ENCODE measurements at regions not wholly inside any gene's neighbourhood (a gene's known extent, or its start where the extent isn't known, plus 50 kb on each side); places are given as distances from the start of the nearest gene placed in this dataset.

DNA sequence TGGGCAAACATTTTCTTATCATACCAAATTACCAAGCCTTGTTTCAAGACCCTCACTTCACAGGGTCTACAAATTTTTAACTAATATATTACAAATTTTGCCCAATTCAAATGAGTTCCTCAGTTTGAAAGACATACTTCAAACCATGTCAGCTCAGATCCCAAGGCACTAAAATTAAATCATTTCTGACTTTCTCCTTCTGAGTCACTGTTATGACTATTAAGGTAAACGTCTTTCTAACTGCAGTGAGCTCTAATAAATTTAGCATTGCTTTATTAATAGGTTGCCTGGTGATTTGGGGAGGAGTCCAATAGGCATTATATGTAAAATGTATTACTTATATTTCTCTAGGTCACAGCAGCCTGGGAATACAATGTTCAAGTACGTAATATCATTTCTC is 158.2 kb upstream of the ARHGEF26 start:
- no peaks in the 10 kb centered on the region for H3K27me3 Mint-ChIP-seq (ENCODE audit: unreplicated experiment)
- no peaks in the 10 kb centered on the region for H3K36me3 Mint-ChIP-seq (ENCODE audit: unreplicated experiment)
- peaks cover 3% of the 10 kb centered on the region for H3K9me3 Mint-ChIP-seq (ENCODE audit: unreplicated experiment)
- no peak for DNase-seq
- H3K4me1 Mint-ChIP-seq (ENCODE audit: low read depth, unreplicated experiment) = no peaks in the 10 kb centered on the region
- H3K4me3 Mint-ChIP-seq (ENCODE audit: unreplicated experiment) = no peak overlapping the region
- TF ChIP-seq, protein P1, sequence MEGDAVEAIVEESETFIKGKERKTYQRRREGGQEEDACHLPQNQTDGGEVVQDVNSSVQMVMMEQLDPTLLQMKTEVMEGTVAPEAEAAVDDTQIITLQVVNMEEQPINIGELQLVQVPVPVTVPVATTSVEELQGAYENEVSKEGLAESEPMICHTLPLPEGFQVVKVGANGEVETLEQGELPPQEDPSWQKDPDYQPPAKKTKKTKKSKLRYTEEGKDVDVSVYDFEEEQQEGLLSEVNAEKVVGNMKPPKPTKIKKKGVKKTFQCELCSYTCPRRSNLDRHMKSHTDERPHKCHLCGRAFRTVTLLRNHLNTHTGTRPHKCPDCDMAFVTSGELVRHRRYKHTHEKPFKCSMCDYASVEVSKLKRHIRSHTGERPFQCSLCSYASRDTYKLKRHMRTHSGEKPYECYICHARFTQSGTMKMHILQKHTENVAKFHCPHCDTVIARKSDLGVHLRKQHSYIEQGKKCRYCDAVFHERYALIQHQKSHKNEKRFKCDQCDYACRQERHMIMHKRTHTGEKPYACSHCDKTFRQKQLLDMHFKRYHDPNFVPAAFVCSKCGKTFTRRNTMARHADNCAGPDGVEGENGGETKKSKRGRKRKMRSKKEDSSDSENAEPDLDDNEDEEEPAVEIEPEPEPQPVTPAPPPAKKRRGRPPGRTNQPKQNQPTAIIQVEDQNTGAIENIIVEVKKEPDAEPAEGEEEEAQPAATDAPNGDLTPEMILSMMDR (IDR thresholded peaks at IDR 0.05; ENCODE audit: partially characterized antibody, unreplicated experiment) = no peak
- H3K27ac Mint-ChIP-seq (ENCODE audit: unreplicated experiment) = no peak overlapping the region

DNA sequence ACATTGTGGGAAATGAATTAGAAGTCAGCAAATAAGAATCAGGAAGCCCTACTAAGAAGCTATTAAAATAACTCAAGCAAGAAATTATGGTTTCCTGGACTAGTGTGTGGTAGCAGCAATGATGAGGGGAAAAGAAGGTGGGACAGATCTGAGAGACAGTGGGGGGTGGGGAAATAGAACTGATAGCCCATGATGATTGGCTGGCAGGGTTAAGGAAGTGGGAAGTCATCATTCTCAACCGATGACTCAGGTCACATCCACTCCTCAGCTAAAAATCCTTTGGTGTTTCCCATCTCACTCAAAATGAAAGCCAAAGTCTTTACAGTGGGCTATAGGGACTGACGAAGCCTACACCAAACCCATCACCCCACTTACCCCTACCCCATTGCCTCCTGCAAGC is 153.9 kb upstream of the ARHGEF26 start:
- Mint-ChIP-seq H3K4me3 (ENCODE audit: unreplicated experiment) (no peak overlapping the region), H3K27ac (ENCODE audit: unreplicated experiment) (no peak overlapping the region), H3K4me1 (ENCODE audit: low read depth, unreplicated experiment) (no peaks in the 10 kb centered on the region), H3K36me3 (ENCODE audit: unreplicated experiment) (no peaks in the 10 kb centered on the region), H3K27me3 (ENCODE audit: unreplicated experiment) (no peaks in the 10 kb centered on the region), H3K9me3 (ENCODE audit: unreplicated experiment) (peaks cover 1% of the 10 kb centered on the region)
- DNase-seq = no peak
- TF ChIP-seq, protein P1 (IDR thresholded peaks at IDR 0.05; ENCODE audit: partially characterized antibody, unreplicated experiment) = no peak

DNA sequence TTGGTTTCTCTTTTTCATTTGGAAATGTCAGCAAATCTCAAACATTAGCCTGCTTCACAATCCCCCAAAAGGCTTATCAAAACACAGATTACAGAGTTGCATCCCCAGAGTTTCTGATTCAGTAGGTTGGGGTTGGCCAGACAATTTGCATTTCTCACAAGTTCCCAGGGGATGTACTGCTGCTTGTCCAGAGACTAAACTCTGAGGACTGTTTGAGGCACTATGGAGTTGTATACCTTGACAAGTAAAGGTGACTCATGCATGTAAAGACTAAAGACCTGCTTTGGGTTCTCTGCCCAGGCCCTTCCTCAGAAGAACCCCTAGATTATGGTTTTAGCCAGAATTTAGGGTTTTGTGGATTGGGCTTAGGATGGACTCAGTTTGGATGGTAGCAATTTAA is 151.1 kb upstream of the ARHGEF26 start:
- Mint-ChIP-seq H3K4me3 (ENCODE audit: unreplicated experiment) (no peak overlapping the region), H3K36me3 (ENCODE audit: unreplicated experiment) (no peaks in the 10 kb centered on the region), H3K27ac (ENCODE audit: unreplicated experiment) (no peak overlapping the region), H3K27me3 (ENCODE audit: unreplicated experiment) (no peaks in the 10 kb centered on the region), H3K9me3 (ENCODE audit: unreplicated experiment) (no peaks in the 10 kb centered on the region), H3K4me1 (ENCODE audit: low read depth, unreplicated experiment) (no peaks in the 10 kb centered on the region)
- no peak for DNase-seq
- TF ChIP-seq, protein P1 (IDR thresholded peaks at IDR 0.05; ENCODE audit: partially characterized antibody, unreplicated experiment) = no peak

DNA sequence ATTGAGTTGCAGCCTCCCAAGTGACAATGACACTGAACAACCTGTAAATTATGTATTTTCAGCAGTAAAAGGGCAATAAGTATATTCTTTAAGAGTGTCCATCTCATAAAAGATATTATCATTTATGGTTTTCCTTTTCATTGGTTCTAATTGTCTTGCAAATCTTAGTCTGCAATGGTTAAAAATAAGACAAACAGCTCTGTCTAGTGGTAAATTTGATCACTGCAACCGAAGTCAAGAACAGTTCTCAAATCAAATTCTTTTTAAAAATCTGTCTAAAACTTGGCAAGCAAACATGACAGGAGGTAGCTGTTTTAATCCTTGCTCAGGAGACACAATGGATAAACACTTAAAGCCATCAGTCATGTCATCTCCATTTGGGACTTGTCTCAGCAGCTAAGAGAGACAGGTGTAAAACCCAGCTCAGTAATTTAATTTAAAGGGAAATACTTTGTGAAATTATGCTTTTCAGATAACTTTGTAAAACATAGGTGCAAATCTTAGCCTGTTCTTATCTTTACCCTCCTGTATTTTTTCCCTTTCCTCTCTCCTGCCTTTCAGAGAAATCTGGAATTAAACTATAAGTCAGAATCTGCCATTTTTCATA is 150.3 kb upstream of the ARHGEF26 start:
- no peaks in the 10 kb centered on the region for H3K27me3 Mint-ChIP-seq (ENCODE audit: unreplicated experiment)
- DNase-seq = no peak
- no peak overlapping the region for H3K27ac Mint-ChIP-seq (ENCODE audit: unreplicated experiment)
- H3K36me3 Mint-ChIP-seq (ENCODE audit: unreplicated experiment) = no peaks in the 10 kb centered on the region
- no peak overlapping the region for H3K4me3 Mint-ChIP-seq (ENCODE audit: unreplicated experiment)
- no peaks in the 10 kb centered on the region for H3K9me3 Mint-ChIP-seq (ENCODE audit: unreplicated experiment)
- TF ChIP-seq, protein P1 (IDR thresholded peaks at IDR 0.05; ENCODE audit: partially characterized antibody, unreplicated experiment) = no peak
- H3K4me1 Mint-ChIP-seq (ENCODE audit: low read depth, unreplicated experiment) = no peaks in the 10 kb centered on the region

DNA sequence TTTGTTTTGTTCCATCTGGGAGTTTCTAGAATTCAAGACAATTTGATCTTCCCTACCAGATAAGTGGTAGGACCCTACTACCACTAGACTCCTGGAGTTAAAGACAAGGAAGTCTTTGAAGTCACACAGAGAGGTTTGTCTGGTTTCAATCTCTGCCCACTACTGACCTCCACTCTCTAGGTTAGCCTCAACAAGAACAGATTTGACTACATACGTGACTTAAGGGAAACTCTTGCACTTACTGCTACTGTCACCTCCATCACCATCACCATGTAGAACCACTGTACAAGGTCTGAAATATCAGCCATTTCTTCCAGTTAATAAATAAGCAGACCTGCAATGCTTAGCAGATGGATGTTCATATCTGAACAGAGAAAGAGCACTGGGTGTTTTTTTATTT is 148.3 kb upstream of the ARHGEF26 start:
- TF ChIP-seq, protein P1 (IDR thresholded peaks at IDR 0.05; ENCODE audit: partially characterized antibody, unreplicated experiment) = no peak
- H3K4me1 Mint-ChIP-seq (ENCODE audit: low read depth, unreplicated experiment) = no peaks in the 10 kb centered on the region
- H3K36me3 Mint-ChIP-seq (ENCODE audit: unreplicated experiment) = no peaks in the 10 kb centered on the region
- DNase-seq = no peak
- no peaks in the 10 kb centered on the region for H3K9me3 Mint-ChIP-seq (ENCODE audit: unreplicated experiment)
- no peak overlapping the region for H3K27ac Mint-ChIP-seq (ENCODE audit: unreplicated experiment)
- no peak overlapping the region for H3K4me3 Mint-ChIP-seq (ENCODE audit: unreplicated experiment)
- no peaks in the 10 kb centered on the region for H3K27me3 Mint-ChIP-seq (ENCODE audit: unreplicated experiment)
